Kidney (tissue), 13 donors: ENCODE measurements at regions not wholly inside any gene's neighbourhood (a gene's known extent, or its start where the extent isn't known, plus 50 kb on each side); places are given as distances from the start of the nearest gene placed in this dataset.

Experiments used
- DNase-seq, 5 donors: peaks; one replicate each; pipeline ENCODE4 v3.0.0-alpha.2; 2013 to 2020
- FAIRE-seq: peaks from 2 replicates; lab custom pipeline; 2012; peaks lifted over from hg19 to GRCh38; lab: Jason Lieb, UNC
- H3K27ac ChIP-seq, 2 donors: one replicate each; pipeline ENCODE4 v1.7.0; 2013; ENCODE audit warnings: low read depth in 2 of 2, low read length in 2 of 2, inconsistent platforms in 1 of 2
- H3K27me3 ChIP-seq: one replicate; pipeline ENCODE4 v1.7.1; 2013; ENCODE audit warnings: low read length, inconsistent platforms; ENCODE audit not compliant: control insufficient read depth, insufficient read depth
- H3K36me3 ChIP-seq, 3 donors: one replicate each; pipeline versions ENCODE4 v1.7.0 to v1.7.1; 2013; ENCODE audit warnings: low read length in 3 of 3, control low read depth in 1 of 3, inconsistent platforms in 1 of 3; ENCODE audit not compliant: insufficient read depth in 3 of 3, control insufficient read depth in 2 of 3
- H3K4me1 ChIP-seq, 3 donors: one replicate each; pipeline versions ENCODE4 v1.7.0 to v1.7.1; 2013; ENCODE audit warnings: low read length in 3 of 3, inconsistent platforms in 1 of 3, low read depth in 1 of 3; ENCODE audit not compliant: control insufficient read depth in 2 of 3, insufficient read depth in 2 of 3
- H3K4me3 ChIP-seq, 3 donors: one replicate each; pipeline versions ENCODE4 v1.7.0 to v1.8.1; 2013; ENCODE audit warnings: low read length in 3 of 3, control low read depth in 1 of 3, inconsistent platforms in 1 of 3
- H3K9ac ChIP-seq, 3 donors: one replicate each; pipeline versions ENCODE4 v1.7.0 to v1.7.1; 2013; ENCODE audit warnings: low read length in 3 of 3, control low read depth in 1 of 3, inconsistent platforms in 1 of 3
- H3K9me3 ChIP-seq, 3 donors: one replicate each; pipeline versions ENCODE4 v1.7.0 to v1.7.1; 2013; ENCODE audit warnings: low read length in 3 of 3, control low read depth in 1 of 3, inconsistent platforms in 1 of 3; ENCODE audit not compliant: control insufficient read depth in 2 of 3, insufficient read depth in 1 of 3
- CTCF ChIP-seq: IDR thresholded peaks from 3 replicates; pipeline ENCODE4 v1.5.1; 2012; ENCODE audit warnings: mild to moderate bottlenecking, moderate library complexity, borderline replicate concordance; ENCODE audit not compliant: insufficient read depth; ENCODE audit errors: extremely low read depth
- intact Hi-C: fragments of 100-400 bp; cut with DNase I; formaldehyde crosslinking; loops from one replicate; pipeline ENCODE4 v1.11.1; 2022
- donor health status: control.
- donor health status: control.
- donor health status: control.
- donor health status: control.
- donor health status: control.
- donor health status: DM: yes; HTN: yes; CAD: no.
- donor health status: Normal renal cell carcinoma (clear cell type).

GRCh38 chr1:29786791-29787732 is 550.7 kb downstream of the PTPRU start:
- Histone ChIP-seq H3K9ac (no peak overlapping the region), H3K36me3 (no peaks in the 10 kb centered on the region), H3K4me1 (no peaks in the 10 kb centered on the region), H3K9me3 (no peaks in the 10 kb centered on the region), H3K4me3 (no peak overlapping the region), H3K27ac (no peak overlapping the region), H3K27me3 (no peaks in the 10 kb centered on the region)
- no peak for DNase-seq
- FAIRE-seq = no peak
- no peak for TF ChIP-seq CTCF
- intact Hi-C loops = no loop called here

DNA sequence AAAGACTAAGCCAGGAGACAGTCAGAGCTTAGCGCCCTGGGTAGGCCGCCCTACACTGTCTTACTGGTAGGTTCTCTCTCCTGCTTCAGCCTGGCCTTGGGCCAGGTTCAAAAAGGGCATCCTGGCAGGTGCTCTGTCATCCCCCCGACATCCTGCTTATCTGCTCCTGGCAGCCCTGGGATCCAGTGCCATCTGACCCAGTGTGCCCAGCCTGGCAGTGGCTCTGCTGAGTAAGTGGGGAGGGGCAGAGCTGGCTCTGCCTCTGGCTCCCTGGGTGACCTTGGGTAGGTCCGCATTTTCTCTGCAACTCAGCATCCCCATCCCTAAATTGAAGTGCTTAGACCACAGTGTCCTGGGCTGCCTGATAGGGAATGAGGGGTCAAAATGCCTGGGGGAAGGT is 549.9 kb downstream of the PTPRU start:
- Histone ChIP-seq H3K9ac (no peak overlapping the region), H3K27me3 (no peaks in the 10 kb centered on the region), H3K36me3 (no peaks in the 10 kb centered on the region), H3K9me3 (no peaks in the 10 kb centered on the region), H3K4me3 (no peak overlapping the region), H3K27ac (no peak overlapping the region), H3K4me1 (no peaks in the 10 kb centered on the region)
- DNase-seq = no peak
- FAIRE-seq = no peak
- intact Hi-C loops = no loop called here
- TF ChIP-seq CTCF = no peak

- H3K27ac ChIP-seq = no peak overlapping the region
- H3K36me3 ChIP-seq = no peaks in the 10 kb centered on the region
- DNase-seq = no peak
- no peak for TF ChIP-seq CTCF
- no peak overlapping the region for H3K4me3 ChIP-seq
- H3K9me3 ChIP-seq = no peaks in the 10 kb centered on the region
- no peak for FAIRE-seq
- no peaks in the 10 kb centered on the region for H3K27me3 ChIP-seq
- no peak overlapping the region for H3K9ac ChIP-seq
- intact Hi-C loops = no loop called here
- H3K4me1 ChIP-seq = no peaks in the 10 kb centered on the region
Observed at GRCh38 chr1:29785554-29785953, 549.2 kb downstream of the PTPRU start.
